Smooth muscle cell (in vitro differentiated cells): ENCODE measurements at regions not wholly inside any gene's neighbourhood (a gene's known extent, or its start where the extent isn't known, plus 50 kb on each side); places are given as distances from the start of the nearest gene placed in this dataset.

ENCODE experiments used
- DNase-seq: peaks from one replicate; lab custom pipeline; 2025; ENCODE audit not compliant: unreplicated experiment; lab: John Stamatoyannopoulos, UW
- H2AFZ ChIP-seq: fragments of 200-600 bp; sonication (generic); 2 replicates; pipeline ENCODE4 v1.6.0; 2016; ENCODE audit warnings: antibody characterized with exemption, low read depth, mild to moderate bottlenecking
- H3F3A ChIP-seq: fragments of 200-600 bp; sonication (generic); 2 replicates; pipeline ENCODE4 v1.6.0; 2017; ENCODE audit warnings: antibody characterized with exemption, low read depth
- H3K27ac ChIP-seq: fragments of 200-600 bp; sonication (generic); 2 replicates; pipeline ENCODE4 v1.5.1; 2016; ENCODE audit warnings: low read depth, mild to moderate bottlenecking
- H3K27me3 ChIP-seq: fragments of 200-600 bp; sonication (generic); 2 replicates; pipeline ENCODE4 v1.6.1; 2016; ENCODE audit warnings: low read depth, mild to moderate bottlenecking
- H3K36me3 ChIP-seq: fragments of 200-600 bp; sonication (generic); 2 replicates; pipeline ENCODE4 v1.5.1; 2016; ENCODE audit warnings: low read depth
- H3K4me1 ChIP-seq: fragments of 200-600 bp; sonication (generic); 2 replicates; pipeline ENCODE4 v1.5.1; 2016; ENCODE audit warnings: low read depth
- H3K4me2 ChIP-seq: fragments of 200-600 bp; sonication (generic); 2 replicates; pipeline ENCODE4 v1.6.0; 2016; ENCODE audit warnings: mild to moderate bottlenecking
- H3K4me3 ChIP-seq: fragments of 200-600 bp; sonication (generic); 2 replicates; pipeline ENCODE4 v1.5.1; 2016; ENCODE audit warnings: mild to moderate bottlenecking
- H3K79me2 ChIP-seq: fragments of 200-600 bp; sonication (generic); 2 replicates; pipeline ENCODE4 v1.6.0; 2016; ENCODE audit warnings: low read depth, mild to moderate bottlenecking
- H3K9ac ChIP-seq: fragments of 200-600 bp; sonication (generic); 2 replicates; pipeline ENCODE4 v1.6.0; 2016; ENCODE audit warnings: low read depth
- H3K9me3 ChIP-seq: fragments of 200-600 bp; sonication (generic); replicated peaks from 2 replicates; pipeline ENCODE4 v1.5.1; 2016; ENCODE audit warnings: low read depth
- H4K20me1 ChIP-seq: fragments of 200-600 bp; sonication (generic); 2 replicates; pipeline ENCODE4 v1.6.0; 2016; ENCODE audit warnings: low read depth
- CTCF ChIP-seq: fragments of 200-600 bp; sonication (generic); IDR thresholded peaks from 2 replicates; pipeline ENCODE4 v1.5.1; 2017; ENCODE audit warnings: borderline replicate concordance, mild to moderate bottlenecking, antibody characterized with exemption; ENCODE audit not compliant: insufficient read depth, poor library complexity, severe bottlenecking
- WGBS: methylation state at CpG from one replicate; pipeline ENCODE4 v1.1.7; 2016; ENCODE audit warnings: low lambda C conversion rate; 5-methylcytosine and 5-hydroxymethylcytosine counted together

GRCh38 chr7:1310936-1311335 lies 78.3 kb downstream of the UNCX start:
- Histone ChIP-seq H3K27me3 (no peaks in the 10 kb centered on the region), H3F3A (no peaks in the 10 kb centered on the region), H3K4me3 (no peak overlapping the region), H3K9ac (no peak overlapping the region), H3K27ac (no peak overlapping the region), H3K79me2 (no peaks in the 10 kb centered on the region), H4K20me1 (no peaks in the 10 kb centered on the region), H3K9me3 (no peaks in the 10 kb centered on the region), H2AFZ (no peak overlapping the region), H3K36me3 (no peaks in the 10 kb centered on the region), H3K4me2 (no peak overlapping the region), H3K4me1 (no peaks in the 10 kb centered on the region)
- TF ChIP-seq CTCF: no peak
- WGBS: 85% methylated on average over 12 of the region's 23 CpGs
- DNase-seq: no peak

- Histone ChIP-seq H3K4me3 (no peak overlapping the region), H3K79me2 (no peaks in the 10 kb centered on the region), H3K9me3 (no peaks in the 10 kb centered on the region), H3K36me3 (no peaks in the 10 kb centered on the region), H3K4me2 (no peak overlapping the region), H3K9ac (no peak overlapping the region), H4K20me1 (no peaks in the 10 kb centered on the region), H3K4me1 (no peaks in the 10 kb centered on the region), H3K27ac (no peak overlapping the region), H2AFZ (no peak overlapping the region), H3K27me3 (no peaks in the 10 kb centered on the region), H3F3A (no peaks in the 10 kb centered on the region)
- no peak for DNase-seq
- no peak for TF ChIP-seq CTCF
- WGBS: 93% methylated on average over 32 of the region's 32 CpGs
Measured at GRCh38 chr7:1311406-1312135, 78.9 kb downstream of the UNCX start.

- no peak overlapping the region for H3K27ac ChIP-seq
- no peaks in the 10 kb centered on the region for H3K79me2 ChIP-seq
- H3K4me3 ChIP-seq: no peak overlapping the region
- H3K36me3 ChIP-seq: no peaks in the 10 kb centered on the region
- H3K9ac ChIP-seq: no peak overlapping the region
- H3K4me2 ChIP-seq: no peak overlapping the region
- H3K27me3 ChIP-seq: no peaks in the 10 kb centered on the region
- no peaks in the 10 kb centered on the region for H3K9me3 ChIP-seq
- no peaks in the 10 kb centered on the region for H4K20me1 ChIP-seq
- DNase-seq: no peak
- H3K4me1 ChIP-seq: no peaks in the 10 kb centered on the region
- 90% methylated on average over 30 of the region's 30 CpGs for WGBS
- TF ChIP-seq CTCF: no peak
- H2AFZ ChIP-seq: no peak overlapping the region
- H3F3A ChIP-seq: no peaks in the 10 kb centered on the region
Measured at GRCh38 chr7:1312136-1313070, 79.7 kb downstream of the UNCX start.
